MCF 10A (cell line): ENCODE measurements at regions not wholly inside any gene's neighbourhood (a gene's known extent, or its start where the extent isn't known, plus 50 kb on each side); places are given as distances from the start of the nearest gene placed in this dataset.

Experiments
- BruUV-seq: library from RNA; stranded (reverse); fragments of 400-500 nt; replicated peaks from 2 replicates; lab custom pipeline; 2021; lab: Mats Ljungman, UMichigan
- CTCF ChIA-PET: fragments of 300-600 bp; sonication (Branson Sonifier 250); formaldehyde crosslinking; extraction: SDS; loops from one replicate; lab custom pipeline; 2021; ENCODE audit warnings: antibody characterized with exemption, inconsistent platforms; lab: Yijun Ruan, JAX
- POLR2A ChIA-PET: fragments of 300-600, 350-650 bp; sonication (Branson Sonifier 250); formaldehyde crosslinking; extraction: SDS; loops from one replicate; lab custom pipeline; 2020; ENCODE audit warnings: antibody characterized with exemption, inconsistent platforms; lab: Yijun Ruan, JAX
- DNase-seq: peaks from one replicate; pipeline ENCODE4 v3.0.0-alpha.2; 2018; ENCODE audit not compliant: unreplicated experiment
- H3K27ac Mint-ChIP-seq: one replicate; pipeline ENCODE4 v1.8.0; 2022; ENCODE audit warnings: mild to moderate bottlenecking, low read depth, mixed read lengths; ENCODE audit not compliant: unreplicated experiment
- H3K27me3 Mint-ChIP-seq: one replicate; pipeline ENCODE4 v1.8.0; 2022; ENCODE audit warnings: mixed read lengths; ENCODE audit not compliant: insufficient read depth, unreplicated experiment
- H3K36me3 Mint-ChIP-seq: one replicate; pipeline ENCODE4 v1.8.0; 2022; ENCODE audit warnings: mild to moderate bottlenecking, moderate library complexity, mixed read lengths; ENCODE audit not compliant: insufficient read depth, unreplicated experiment
- H3K4me1 Mint-ChIP-seq: one replicate; pipeline ENCODE4 v1.8.0; 2022; ENCODE audit warnings: mixed read lengths; ENCODE audit not compliant: insufficient read depth, unreplicated experiment
- H3K4me3 Mint-ChIP-seq: one replicate; pipeline ENCODE4 v1.8.0; 2022; ENCODE audit warnings: mild to moderate bottlenecking, moderate library complexity, mixed read lengths; ENCODE audit not compliant: unreplicated experiment
- H3K9me3 Mint-ChIP-seq: one replicate; pipeline ENCODE4 v1.8.0; 2022; ENCODE audit warnings: mixed read lengths; ENCODE audit not compliant: unreplicated experiment
- intact Hi-C: fragments of 100-400 bp; cut with micrococcal nuclease; formaldehyde crosslinking; loops from 2 replicates; pipeline ENCODE4 v1.14.1; 2022
- TF ChIP-seq, protein P1 (sequence below): fragments of 200-600 bp; IDR thresholded peaks from one replicate; pipeline ENCODE4 v1.8.0; 2022; ENCODE audit warnings: antibody characterized with exemption, mild to moderate bottlenecking; ENCODE audit not compliant: unreplicated experiment

DNA sequence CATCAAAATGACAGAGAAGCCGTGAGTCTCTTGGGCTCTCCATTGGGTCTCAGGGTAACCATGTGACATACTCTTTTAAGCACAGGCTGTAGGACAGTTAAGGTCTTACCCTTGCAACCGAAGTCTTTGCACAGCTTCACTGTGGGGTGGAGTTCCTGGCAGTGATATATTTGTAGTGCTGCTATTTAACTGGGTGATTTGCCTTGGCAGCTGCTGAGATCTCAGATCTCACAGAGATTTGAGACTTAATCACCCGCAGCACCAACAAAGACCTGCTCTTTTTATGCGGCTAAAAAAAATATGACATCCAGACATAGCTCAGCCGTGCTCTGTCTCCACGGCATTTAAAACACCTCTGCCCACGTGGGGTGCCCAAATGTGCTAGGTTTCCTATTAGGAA, 63.4 kb upstream of the NPTX2 start:
- no peak overlapping the region for H3K27ac Mint-ChIP-seq
- BruUV-seq = no TSS peak
- peaks cover 1% of the 10 kb centered on the region for H3K36me3 Mint-ChIP-seq
- ChIA-PET POLR2A (no interaction called here), CTCF (no interaction called here)
- H3K27me3 Mint-ChIP-seq = peaks cover 4% of the 10 kb centered on the region
- H3K4me3 Mint-ChIP-seq = no peak overlapping the region
- no peak for DNase-seq
- TF ChIP-seq, protein P1, sequence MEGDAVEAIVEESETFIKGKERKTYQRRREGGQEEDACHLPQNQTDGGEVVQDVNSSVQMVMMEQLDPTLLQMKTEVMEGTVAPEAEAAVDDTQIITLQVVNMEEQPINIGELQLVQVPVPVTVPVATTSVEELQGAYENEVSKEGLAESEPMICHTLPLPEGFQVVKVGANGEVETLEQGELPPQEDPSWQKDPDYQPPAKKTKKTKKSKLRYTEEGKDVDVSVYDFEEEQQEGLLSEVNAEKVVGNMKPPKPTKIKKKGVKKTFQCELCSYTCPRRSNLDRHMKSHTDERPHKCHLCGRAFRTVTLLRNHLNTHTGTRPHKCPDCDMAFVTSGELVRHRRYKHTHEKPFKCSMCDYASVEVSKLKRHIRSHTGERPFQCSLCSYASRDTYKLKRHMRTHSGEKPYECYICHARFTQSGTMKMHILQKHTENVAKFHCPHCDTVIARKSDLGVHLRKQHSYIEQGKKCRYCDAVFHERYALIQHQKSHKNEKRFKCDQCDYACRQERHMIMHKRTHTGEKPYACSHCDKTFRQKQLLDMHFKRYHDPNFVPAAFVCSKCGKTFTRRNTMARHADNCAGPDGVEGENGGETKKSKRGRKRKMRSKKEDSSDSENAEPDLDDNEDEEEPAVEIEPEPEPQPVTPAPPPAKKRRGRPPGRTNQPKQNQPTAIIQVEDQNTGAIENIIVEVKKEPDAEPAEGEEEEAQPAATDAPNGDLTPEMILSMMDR = no peak
- no peaks in the 10 kb centered on the region for H3K4me1 Mint-ChIP-seq
- intact Hi-C loops = no loop called here
- no peaks in the 10 kb centered on the region for H3K9me3 Mint-ChIP-seq

GRCh38 chr7:98551611-98552273, 65.3 kb upstream of the NPTX2 start:
- Mint-ChIP-seq H3K4me1 (no peaks in the 10 kb centered on the region), H3K27ac (no peak overlapping the region), H3K27me3 (peaks cover 13% of the 10 kb centered on the region), H3K4me3 (no peak overlapping the region), H3K36me3 (no peaks in the 10 kb centered on the region), H3K9me3 (no peaks in the 10 kb centered on the region)
- intact Hi-C loops = no loop called here
- ChIA-PET CTCF (interaction anchor here (0.6 kb wide), 2 partner anchors 17 to 70 kb away, joined by 3 to 6 read pairs; no protein-coding TSS in a partner anchor), POLR2A (interaction anchor here (0.7 kb wide), 1 partner anchor 193 kb away, joined by 4 read pairs; no protein-coding TSS in a partner anchor)
- no TSS peak for BruUV-seq
- no peak for DNase-seq
- TF ChIP-seq, protein P1 = no peak

- H3K4me1 Mint-ChIP-seq = no peaks in the 10 kb centered on the region
- ChIA-PET POLR2A (no interaction called here), CTCF (no interaction called here)
- no TSS peak for BruUV-seq
- intact Hi-C loops = no loop called here
- no peaks in the 10 kb centered on the region for H3K36me3 Mint-ChIP-seq
- peaks cover 13% of the 10 kb centered on the region for H3K27me3 Mint-ChIP-seq
- no peak overlapping the region for H3K27ac Mint-ChIP-seq
- TF ChIP-seq, protein P1 = no peak
- DNase-seq = no peak
- H3K4me3 Mint-ChIP-seq = no peak overlapping the region
- no peaks in the 10 kb centered on the region for H3K9me3 Mint-ChIP-seq
Measured at GRCh38 chr7:98548971-98549370, 68.1 kb upstream of the NPTX2 start.

DNA sequence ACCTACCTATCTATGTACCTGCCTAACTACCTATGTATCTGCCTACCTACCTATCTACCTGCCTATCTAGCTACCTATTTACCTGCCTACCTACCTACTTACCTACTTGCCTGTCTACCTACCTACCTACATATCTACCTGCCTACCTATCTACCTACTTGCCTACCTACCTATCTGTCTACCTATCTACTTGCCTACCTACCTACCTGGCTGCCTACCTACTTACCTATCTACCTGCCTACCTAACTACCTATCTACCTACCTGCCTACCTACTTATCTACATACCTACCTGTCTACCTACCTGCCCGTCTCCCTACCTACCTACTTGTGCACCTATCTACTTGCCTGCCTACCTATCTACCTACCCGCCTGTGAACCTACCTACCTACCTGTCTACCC, 68.7 kb upstream of the NPTX2 start:
- no peak overlapping the region for H3K27ac Mint-ChIP-seq
- BruUV-seq = no TSS peak
- no peak overlapping the region for H3K4me3 Mint-ChIP-seq
- peaks cover 13% of the 10 kb centered on the region for H3K27me3 Mint-ChIP-seq
- DNase-seq = no peak
- ChIA-PET CTCF (no interaction called here), POLR2A (no interaction called here)
- intact Hi-C loops = no loop called here
- H3K9me3 Mint-ChIP-seq = no peaks in the 10 kb centered on the region
- TF ChIP-seq, protein P1 = no peak
- no peaks in the 10 kb centered on the region for H3K4me1 Mint-ChIP-seq
- H3K36me3 Mint-ChIP-seq = no peaks in the 10 kb centered on the region
